BE2C (cell line): ENCODE measurements at regions not wholly inside any gene's neighbourhood (a gene's known extent, or its start where the extent isn't known, plus 50 kb on each side); places are given as distances from the start of the nearest gene placed in this dataset.

Experiments used
- DNase-seq: peaks from one replicate; pipeline ENCODE4 v3.0.0-alpha.2; 2020
- H3K27me3 ChIP-seq: fragments of 250-450 bp; sonication (Bioruptor Pico); 2 replicates; pipeline ENCODE4 v1.5.1; 2020; ENCODE audit warnings: mild to moderate bottlenecking
- H3K36me3 ChIP-seq: fragments of 250-450 bp; sonication (Bioruptor Pico); 2 replicates; pipeline ENCODE4 v1.5.1; 2020; ENCODE audit warnings: mild to moderate bottlenecking
- H3K4me1 ChIP-seq: fragments of 250-450 bp; sonication (Bioruptor Pico); 2 replicates; pipeline ENCODE4 v1.5.1; 2020
- H3K4me3 ChIP-seq: 2 replicates; pipeline ENCODE4 v1.5.1; 2011; ENCODE audit warnings: low read depth, low read length
- H3K9me3 ChIP-seq: fragments of 250-450 bp; sonication (Bioruptor Pico); 2 replicates; pipeline ENCODE4 v1.5.1; 2020
- CTCF ChIP-seq: IDR thresholded peaks from 2 replicates; pipeline ENCODE4 v1.5.1; 2012; ENCODE audit warnings: mild to moderate bottlenecking, low read depth, low read length

GRCh38 chr1:234674218-234674815 lies 64.3 kb upstream of the IRF2BP2 start:
- peaks cover 17% of the 10 kb centered on the region for H3K4me1 ChIP-seq
- TF ChIP-seq CTCF = no peak
- H3K36me3 ChIP-seq = no peaks in the 10 kb centered on the region
- no peaks in the 10 kb centered on the region for H3K9me3 ChIP-seq
- no peak for DNase-seq
- H3K27me3 ChIP-seq = no peaks in the 10 kb centered on the region
- no peak overlapping the region for H3K4me3 ChIP-seq

DNA sequence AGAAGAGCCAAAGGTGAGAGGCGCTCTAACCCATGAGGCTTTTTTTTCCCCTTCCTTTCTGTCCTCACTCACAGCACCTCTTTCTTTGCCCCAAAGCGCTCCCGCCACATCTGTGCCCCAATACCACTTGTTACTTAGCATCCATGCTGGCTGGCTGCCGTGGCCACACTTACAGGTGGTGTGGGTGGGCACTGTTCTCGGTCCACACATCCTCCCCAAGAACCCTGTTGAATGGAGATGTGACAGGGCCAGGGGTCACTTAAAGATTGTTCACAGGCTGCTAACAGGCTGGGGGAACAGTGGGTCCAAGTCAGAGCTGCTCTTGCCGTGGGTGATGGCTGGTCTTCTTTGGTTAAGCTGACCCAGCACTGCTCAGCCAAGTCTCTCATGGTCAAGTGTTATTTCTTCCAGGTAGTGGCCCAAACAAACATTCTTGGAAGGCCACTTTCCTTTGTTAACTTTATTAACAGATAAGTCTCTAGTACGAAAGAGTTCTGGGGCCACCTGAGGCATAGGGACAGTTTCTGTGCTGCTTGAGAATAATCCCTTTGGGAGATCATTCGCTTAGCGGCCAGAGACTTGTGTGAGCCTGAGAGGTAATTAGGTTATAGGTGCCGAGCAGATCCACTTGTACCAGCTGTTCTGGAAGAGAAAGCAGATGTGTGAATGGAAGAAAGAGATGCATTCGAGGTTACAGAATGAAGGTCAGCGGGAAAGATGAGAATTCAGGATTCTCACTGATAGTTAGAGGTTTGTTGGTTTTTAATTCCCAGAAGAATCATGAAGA lies 62.6 kb upstream of the IRF2BP2 start:
- no peak overlapping the region for H3K4me3 ChIP-seq
- H3K4me1 ChIP-seq = peaks cover 17% of the 10 kb centered on the region
- H3K36me3 ChIP-seq = no peaks in the 10 kb centered on the region
- no peak for TF ChIP-seq CTCF
- no peaks in the 10 kb centered on the region for H3K27me3 ChIP-seq
- DNase-seq = peak; percentile 54
- H3K9me3 ChIP-seq = no peaks in the 10 kb centered on the region

- no peaks in the 10 kb centered on the region for H3K9me3 ChIP-seq
- H3K27me3 ChIP-seq = no peaks in the 10 kb centered on the region
- no peak overlapping the region for H3K4me3 ChIP-seq
- DNase-seq = no peak
- TF ChIP-seq CTCF = no peak
- no peaks in the 10 kb centered on the region for H3K36me3 ChIP-seq
- H3K4me1 ChIP-seq = peaks cover 17% of the 10 kb centered on the region
These were observed 61.1 kb upstream of the IRF2BP2 start for GRCh38 chr1:234670967-234671626.

DNA sequence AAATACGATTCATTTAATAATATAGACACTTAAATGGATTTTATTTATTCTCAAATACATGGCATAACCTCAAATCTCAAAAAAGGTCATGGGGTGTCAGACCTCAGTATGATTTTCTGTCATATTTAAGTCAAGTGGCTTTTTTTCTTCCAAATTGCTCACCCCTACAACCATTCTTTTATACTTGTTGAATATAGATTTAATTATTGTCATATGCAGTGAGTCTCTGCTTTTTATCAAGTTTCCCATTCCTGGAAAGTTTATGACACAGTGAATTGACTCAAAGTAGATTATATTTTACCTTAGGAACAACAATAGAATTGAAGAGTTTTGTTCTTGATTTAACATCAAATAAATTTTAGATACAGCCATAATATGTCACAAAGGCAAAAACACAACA lies 59.5 kb upstream of the IRF2BP2 start:
- H3K4me3 ChIP-seq = no peak overlapping the region
- TF ChIP-seq CTCF = no peak
- peaks cover 9% of the 10 kb centered on the region; the same call in 1 of the 2 replicates for H3K4me1 ChIP-seq
- no peaks in the 10 kb centered on the region for H3K27me3 ChIP-seq
- no peak for DNase-seq
- no peaks in the 10 kb centered on the region for H3K9me3 ChIP-seq
- H3K36me3 ChIP-seq = no peaks in the 10 kb centered on the region

DNA sequence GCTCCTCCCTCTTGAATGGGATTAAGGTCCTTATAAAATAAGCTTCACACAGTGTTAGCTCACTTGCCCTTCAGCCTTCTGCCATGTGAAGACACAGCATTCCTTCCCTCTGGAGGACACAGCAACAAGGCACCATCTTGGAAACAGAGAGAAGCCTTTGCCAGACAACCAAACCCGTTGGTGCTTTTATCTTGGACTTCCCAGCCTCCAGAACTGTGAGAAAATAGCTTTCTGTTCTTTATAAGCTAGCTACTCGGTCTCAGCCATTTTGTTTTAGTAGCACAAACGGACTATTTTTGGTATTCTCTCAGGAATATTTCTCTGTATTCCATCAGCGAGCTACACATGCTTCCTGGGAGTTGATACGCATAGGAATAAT lies 58.6 kb upstream of the IRF2BP2 start:
- Histone ChIP-seq H3K4me1 (peaks cover 9% of the 10 kb centered on the region; the same call in 1 of the 2 replicates), H3K9me3 (no peaks in the 10 kb centered on the region), H3K36me3 (no peaks in the 10 kb centered on the region), H3K4me3 (no peak overlapping the region), H3K27me3 (no peaks in the 10 kb centered on the region)
- no peak for TF ChIP-seq CTCF
- DNase-seq = no peak
